PFSK-1 (cell line): ENCODE measurements at regions not wholly inside any gene's neighbourhood (a gene's known extent, or its start where the extent isn't known, plus 50 kb on each side); places are given as distances from the start of the nearest gene placed in this dataset.

Experiments used
- FOXP2 ChIP-seq: optimal IDR thresholded peaks from 2 replicates; pipeline ENCODE3; 2011; ENCODE audit warnings: borderline replicate concordance, control low read depth, inconsistent platforms; ENCODE audit not compliant: insufficient read depth; ENCODE audit errors: extremely low read length, extremely low read depth
- POLR2AphosphoS5 ChIP-seq: IDR thresholded peaks from 2 replicates; pipeline ENCODE4 v1.6.1; 2012; ENCODE audit warnings: low read depth, mild to moderate bottlenecking, control low read depth, low read length, moderate library complexity
- REST ChIP-seq, 2 experiments: IDR thresholded peaks; 2 replicates each; pipeline versions ENCODE4 v1.6.1 to v1.8.0; 2011 to 2012; ENCODE audit warnings: low read depth in 2 of 2, low read length in 2 of 2, control low read depth in 1 of 2, inconsistent platforms in 1 of 2, mild to moderate bottlenecking in 1 of 2, moderate library complexity in 1 of 2; ENCODE audit not compliant: insufficient read depth in 1 of 2
- SIN3A ChIP-seq: IDR thresholded peaks from 2 replicates; pipeline ENCODE4 v1.6.1; 2012; ENCODE audit warnings: mild to moderate bottlenecking, low read length, moderate library complexity, borderline replicate concordance; ENCODE audit not compliant: insufficient read depth
- TAF1 ChIP-seq: IDR thresholded peaks from 2 replicates; pipeline ENCODE4 v1.6.1; 2012; ENCODE audit warnings: low read length, control low read depth, borderline replicate concordance; ENCODE audit not compliant: insufficient read depth

GRCh38 chr20:19003366-19004336 lies 190.1 kb downstream of the SCP2D1 start:
- TF ChIP-seq POLR2AphosphoS5 (no peak), SIN3A (no peak), REST (IDR thresholded peaks at IDR 0.05; ENCODE audit: insufficient read depth in 1 of 2, low read depth in 2 of 2, low read length in 2 of 2) (no peak), TAF1 (no peak), FOXP2 (no peak)
